ENCODE measurements at regions not wholly inside any gene's neighbourhood (a gene's known extent, or its start where the extent isn't known, plus 50 kb on each side); places are given as distances from the start of the nearest gene placed in this dataset.
"Not testable (repeated sequence)": the region's sequence is repeated elsewhere in the genome, so short reads cannot be mapped to it uniquely, and the experiment has no call there.

DNA sequence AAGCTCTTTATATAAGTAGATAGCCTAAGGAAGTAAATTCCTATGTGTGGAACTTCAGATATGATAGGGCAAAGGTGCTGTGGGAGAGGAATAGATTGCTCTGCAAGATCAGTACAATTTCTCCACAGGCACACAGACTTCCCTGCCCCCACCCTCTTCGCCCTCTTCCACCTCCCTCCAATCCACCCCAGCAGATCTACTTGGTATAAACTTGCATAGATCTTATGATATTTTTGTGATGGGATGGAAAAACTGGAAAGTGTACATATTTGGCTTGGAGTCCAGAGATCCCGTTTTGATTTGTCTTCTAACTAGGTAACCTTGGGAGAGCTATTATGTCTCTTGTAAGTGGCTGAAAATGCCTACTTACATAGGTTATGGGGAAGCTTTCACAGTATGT is 586.3 kb upstream of the USP24 start:
- no peak for FAIRE-seq

DNA sequence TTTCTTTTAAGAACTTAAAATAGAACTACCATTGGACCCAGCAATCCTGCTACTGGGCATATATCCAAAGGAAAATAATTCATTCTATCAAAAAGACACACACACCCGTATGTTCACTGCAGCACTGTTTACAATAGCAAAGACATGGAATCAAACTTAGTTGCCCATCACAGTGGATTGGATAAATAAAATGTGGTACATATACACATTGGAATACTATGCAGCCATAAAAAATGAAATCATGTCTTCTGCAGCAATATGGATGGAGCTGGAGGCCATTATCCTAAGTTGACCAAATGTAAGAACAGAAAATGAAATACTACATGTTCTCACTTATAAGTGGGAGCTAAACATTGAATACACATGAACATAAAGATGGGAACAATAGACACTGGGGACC is 585.3 kb upstream of the USP24 start:
- FAIRE-seq = no peak

DNA sequence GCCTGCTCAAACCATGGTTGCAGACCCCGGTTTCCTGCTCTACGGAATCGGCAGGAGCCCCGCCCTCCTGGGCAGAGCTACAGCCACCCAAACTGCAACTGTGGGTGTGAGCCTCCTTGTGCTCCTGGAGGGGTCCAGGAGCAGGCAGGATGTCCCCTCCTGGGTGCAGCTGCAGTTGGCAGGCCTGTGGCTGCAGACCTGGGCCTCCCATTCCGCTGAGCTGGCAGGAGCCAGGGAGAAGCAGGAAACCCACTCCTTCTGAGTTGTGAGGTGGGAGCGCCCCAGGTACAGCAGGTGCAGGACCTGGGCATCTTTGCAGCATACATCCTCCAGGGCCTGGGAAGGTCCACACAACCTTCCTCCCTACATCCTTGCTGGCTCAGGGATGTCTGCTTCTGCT is 578.7 kb upstream of the USP24 start:
- FAIRE-seq = no peak

DNA sequence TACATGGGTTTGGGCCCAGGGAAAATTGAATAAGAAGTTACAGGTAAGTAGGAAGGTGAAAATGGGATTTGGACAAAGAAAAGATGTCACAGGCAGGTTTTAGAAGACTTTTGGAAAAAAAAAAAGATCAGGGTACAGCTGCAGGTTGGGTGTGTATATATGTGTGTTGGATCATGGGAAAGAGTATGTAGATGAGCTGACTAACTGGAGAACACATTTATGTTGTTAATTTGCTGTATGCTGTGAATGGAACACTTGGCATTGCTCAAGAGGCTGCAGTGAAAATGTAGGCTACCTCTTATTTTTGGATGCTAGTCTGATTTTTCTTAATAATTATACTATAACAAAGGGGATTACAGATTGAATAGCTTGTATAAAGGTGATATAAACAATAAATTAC is 577.7 kb upstream of the USP24 start:
- no peak for FAIRE-seq

DNA sequence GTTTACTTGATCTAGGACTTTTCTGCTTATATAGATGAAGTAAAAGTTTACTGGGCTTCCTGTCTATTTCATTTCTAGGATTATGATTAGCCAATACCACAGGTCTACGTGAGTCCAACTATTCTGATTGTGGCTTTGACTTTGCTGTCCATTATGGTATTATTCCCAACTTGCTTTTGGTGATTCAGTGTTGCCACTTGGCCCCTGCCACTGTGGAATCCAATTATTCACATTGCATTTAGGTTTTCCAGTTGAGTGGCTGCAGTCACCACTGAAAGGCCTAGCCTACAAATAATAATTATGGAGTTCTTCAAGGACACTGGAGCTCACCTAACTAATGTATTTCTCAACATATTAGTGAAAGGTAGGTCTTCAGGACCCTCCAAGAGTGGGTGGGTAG is 574.3 kb upstream of the USP24 start:
- FAIRE-seq = no peak

DNA sequence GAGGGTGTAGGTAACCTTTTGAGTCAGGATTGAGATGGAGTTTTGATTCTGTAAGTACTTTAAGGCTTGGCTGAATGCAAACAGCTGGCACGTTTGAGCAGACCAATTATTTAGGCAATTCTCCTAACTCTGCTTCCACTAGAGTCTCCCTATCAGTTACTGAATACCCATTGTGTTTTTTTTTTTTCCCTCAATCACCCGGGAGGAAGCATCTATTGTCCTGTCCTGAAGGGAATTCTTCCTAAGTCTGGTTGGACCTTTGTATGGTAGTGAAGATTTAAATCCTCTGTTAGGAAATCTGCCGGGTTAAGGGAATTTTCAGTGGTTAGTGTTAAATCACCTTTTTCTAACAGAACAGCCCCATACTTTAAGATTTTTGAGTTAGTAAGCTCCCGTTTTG is 571.2 kb upstream of the USP24 start:
- FAIRE-seq = no peak

DNA sequence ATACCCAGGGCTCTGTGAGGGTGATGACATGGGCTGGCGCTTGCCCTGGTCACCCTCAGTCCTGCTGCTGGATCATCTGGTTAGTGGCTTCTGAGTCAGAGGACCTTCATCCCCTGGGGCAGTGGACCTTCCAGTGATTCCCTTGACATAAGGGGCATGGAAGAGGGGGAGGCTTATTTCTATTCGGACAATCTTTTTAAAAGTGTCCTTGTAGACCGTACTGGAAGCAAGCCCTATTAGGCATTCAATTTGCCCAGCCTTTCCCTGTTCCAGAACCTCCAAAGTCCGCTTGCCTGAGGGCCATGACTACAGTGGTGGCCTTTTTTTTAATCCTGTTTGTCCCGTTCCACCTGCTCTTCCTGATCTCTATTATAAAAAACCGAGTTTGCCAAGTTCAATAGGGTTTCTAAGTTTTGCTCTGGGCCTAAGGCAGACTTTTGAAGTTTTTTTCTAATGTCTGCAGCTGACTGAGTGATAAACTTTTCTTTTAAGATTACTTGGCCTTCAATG is 569.8 kb upstream of the USP24 start:
- FAIRE-seq = not testable (repeated sequence)

DNA sequence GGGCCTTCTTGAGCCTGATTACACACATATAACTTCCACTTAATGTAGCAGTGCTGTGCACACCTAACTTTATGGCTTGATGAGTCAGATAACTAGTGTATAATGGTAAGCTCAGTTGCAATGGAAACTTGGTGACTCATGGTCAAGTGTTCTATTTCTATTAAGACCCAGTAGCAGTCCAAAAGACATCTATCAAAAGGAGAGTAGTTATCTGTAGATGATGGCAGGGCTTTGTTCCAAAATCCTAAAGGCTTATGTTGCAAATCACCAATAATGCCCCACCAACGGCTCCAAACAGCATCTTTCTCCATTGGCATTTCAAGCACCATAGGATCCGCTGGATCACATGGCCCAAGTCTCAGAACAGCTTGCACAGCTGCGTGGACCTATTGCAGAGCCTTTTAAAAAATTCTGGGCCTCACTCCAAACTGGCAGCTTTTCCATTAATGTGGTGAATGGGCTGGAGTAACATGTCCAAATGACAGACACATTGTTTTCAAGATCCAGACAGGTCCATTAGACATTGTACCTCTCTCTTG is 566.8 kb upstream of the USP24 start:
- no peak for FAIRE-seq

DNA sequence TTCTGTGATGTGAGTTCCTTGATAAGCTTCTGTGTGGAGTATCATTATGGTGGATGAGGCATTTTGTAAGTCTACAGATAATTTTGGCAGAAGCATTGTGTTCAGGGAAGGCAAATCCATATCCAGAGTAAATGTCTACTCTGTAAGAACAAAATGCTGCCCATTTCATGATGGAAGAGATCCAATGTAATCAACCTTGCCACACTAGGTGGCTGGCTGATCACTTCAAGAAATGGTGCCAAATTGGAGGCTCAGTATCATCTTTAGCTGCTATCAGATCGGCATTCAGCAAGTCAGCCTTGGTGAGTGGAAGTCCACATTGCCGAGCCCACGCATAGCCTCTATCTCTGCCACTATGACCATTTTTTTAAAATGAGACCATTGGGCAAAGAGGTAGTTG is 565.8 kb upstream of the USP24 start:
- FAIRE-seq = no peak

DNA sequence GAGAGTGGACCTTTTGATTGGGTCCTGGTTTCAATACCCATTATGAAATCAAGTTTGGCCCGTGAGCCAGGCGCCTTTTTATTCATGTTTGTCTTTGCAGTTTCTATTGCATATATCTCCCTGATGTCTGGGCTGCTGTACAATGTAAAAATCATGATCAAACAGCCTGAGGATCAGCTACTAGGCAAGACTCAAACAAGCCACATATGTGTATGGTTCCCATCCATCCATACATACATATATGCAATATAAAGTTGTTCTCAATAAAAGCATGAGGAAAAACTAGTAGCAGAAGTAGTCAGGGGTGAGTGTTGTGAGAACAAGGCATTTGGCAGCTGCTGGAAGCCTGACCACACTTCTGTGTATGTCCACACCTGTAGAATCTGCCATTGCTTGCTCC is 562.4 kb upstream of the USP24 start:
- no peak for FAIRE-seq

DNA sequence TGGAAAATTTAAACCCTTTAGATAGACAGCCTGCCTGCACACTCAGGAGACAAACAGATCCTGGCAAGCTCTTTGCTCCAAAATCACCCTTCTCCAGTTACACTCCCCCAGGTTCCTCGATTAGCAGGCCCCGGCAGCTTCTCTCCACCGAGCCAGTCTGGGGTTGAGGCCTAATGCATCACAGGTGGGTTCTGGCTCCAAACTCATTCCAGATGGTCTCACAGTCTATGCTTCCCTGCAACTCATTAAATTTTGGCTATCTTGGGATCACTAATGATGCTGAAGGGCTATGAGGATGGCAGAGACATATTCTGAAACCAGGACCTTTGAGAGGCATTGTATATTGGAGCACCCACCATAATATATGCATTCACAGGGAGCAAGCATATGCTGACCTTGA is 559.8 kb upstream of the USP24 start:
- FAIRE-seq = no peak

DNA sequence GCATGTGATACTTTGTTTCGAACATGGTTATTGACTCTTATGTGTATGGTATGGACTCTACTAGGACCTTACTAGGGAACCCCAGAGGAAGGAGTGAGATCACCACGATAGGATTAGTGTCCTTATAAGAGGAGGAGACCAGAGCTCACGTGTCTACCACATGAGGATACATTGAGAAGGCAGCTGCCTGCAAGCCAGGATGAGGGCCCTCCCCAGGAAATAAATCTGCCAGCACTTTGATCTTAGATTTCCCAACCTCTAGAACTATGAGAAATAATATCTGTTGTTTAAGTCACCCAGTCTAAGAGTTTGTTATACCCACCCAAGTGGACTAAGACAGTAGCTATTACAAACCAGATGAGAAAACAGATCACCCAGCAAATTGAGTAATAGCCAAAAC is 559.3 kb upstream of the USP24 start:
- no peak for FAIRE-seq

DNA sequence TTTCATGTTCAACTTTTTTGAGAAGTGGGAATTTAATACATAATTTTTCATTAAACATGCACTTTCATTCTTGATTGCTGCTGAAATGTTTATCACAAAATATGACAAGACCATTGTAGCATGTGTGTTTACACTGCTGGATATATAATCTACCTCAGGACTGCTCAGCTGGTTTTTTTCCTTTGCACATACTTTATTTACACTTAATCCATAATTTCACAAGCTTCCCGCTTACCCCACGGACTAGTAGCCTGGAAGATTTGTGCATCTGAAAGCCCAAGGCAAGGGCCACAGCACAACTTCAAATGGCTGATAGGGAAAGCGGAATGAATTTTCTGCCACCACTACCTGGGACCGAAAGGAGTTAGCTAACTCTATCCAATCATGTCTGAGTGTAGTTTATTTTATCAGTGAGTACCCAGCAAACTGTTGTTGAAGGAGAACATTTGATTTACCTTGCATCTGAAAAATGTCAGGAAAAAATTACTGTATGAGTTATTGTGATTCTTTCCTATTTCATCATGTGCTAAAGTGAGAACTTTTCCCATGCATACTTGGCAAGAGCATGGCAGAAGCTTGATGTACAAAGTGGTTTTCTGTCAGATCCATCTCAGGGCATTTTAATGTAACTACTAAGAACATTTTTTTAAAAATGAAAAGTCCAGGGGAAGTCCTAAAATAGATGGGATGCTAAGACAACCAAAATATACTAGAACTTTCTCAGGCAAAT is 558.2 kb upstream of the USP24 start:
- FAIRE-seq = no peak

DNA sequence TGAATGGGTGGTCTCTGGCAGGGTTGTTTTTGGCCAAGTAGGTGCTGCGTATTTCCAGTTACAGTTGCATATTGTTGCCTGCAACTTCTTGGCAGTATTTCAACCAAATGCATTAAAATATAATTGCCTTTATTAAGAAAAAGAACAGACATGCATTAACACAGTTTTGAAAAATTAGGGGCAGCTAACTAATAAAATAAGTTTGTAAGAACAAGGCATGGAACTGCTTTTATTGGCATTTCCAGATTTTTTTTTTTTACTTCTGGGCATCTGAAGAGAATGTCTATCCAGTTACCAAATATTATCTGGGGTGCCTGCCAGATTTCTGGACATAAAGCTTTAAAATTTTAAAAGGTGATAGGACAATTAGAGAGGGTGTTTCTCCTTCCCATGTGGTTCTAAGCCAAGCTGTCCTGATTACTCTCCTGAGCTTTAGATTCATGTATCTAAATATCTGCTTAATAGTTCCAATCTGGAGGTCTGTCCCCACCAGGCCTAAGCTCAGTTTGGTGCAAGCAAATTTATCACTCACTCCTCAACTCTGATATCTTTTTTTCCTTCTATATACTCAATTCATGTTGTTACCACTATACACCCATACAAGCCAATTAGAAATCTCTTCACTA is 553.3 kb upstream of the USP24 start:
- FAIRE-seq = no peak

DNA sequence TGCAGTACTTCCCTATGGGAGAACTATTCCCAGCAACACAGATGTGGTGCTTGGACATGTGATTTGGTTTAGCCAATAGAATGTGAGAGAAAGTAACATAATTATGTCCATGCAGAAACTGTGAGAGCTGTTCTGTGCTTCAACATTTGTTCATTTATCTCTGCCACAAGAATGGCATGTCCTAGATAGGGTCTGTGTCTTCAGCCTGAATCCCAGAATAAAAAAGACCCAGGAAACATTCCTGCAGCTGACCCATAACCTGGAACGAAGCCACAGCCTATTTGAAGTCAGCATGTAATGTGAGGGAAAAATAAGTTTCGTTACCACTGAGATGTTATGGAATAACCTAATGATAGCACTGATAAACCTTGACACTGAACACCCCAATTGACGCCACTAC is 552.0 kb upstream of the USP24 start:
- no peak for FAIRE-seq

DNA sequence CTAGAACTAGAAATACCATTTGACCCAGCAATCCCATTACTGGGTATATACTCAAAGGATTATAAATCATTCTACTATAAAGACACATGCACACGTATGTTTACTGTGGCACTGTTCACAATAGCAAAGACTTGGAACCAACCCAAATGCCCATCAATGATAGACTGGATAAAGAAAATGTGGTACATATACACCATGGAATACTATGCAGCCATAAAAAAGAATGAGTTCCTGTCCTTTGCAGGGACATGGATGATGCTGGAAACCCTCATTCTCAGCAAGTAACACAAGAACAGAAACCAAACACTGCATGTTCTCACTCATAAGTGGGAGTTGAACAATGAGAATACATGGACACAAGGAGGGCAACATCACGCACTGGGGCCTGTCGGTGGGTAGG is 550.3 kb upstream of the USP24 start:
- FAIRE-seq = not testable (repeated sequence)

DNA sequence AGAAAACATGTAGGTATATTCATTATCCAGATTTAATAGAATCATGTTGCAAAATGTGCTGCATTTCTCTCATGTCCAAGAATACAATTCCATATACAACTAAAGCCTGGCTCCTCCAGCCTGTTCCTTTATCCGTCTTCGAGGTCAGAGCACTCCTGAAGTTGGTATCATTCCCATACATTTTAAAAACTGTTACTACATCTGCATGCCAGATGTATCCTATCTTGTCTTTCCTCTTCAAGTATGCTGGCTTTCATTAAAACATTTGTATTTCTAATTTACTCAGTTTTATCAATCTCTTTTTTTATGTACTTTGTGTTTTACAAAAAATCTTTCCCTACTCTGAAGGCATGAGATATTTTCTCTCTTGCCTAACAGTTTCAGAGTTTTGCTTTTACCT is 536.6 kb upstream of the USP24 start:
- no peak for FAIRE-seq

DNA sequence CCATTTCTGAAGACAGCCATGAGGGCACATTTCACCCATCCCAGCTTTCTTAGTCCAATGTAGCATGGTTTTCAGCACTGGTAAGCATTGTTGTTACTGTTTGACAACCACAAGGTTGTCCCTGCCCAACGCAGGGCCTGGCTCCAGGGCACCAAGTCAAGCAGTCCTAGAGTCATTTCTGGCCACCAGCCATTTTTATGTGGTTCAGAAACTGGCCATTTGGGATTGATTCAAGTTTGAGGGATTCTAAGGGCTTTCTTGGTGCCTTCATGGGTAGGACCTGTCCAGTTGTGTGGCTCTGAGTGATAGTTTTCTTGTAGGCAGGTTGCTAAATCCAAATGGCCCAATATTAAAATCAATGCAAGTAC is 535.4 kb upstream of the USP24 start:
- no peak for FAIRE-seq

DNA sequence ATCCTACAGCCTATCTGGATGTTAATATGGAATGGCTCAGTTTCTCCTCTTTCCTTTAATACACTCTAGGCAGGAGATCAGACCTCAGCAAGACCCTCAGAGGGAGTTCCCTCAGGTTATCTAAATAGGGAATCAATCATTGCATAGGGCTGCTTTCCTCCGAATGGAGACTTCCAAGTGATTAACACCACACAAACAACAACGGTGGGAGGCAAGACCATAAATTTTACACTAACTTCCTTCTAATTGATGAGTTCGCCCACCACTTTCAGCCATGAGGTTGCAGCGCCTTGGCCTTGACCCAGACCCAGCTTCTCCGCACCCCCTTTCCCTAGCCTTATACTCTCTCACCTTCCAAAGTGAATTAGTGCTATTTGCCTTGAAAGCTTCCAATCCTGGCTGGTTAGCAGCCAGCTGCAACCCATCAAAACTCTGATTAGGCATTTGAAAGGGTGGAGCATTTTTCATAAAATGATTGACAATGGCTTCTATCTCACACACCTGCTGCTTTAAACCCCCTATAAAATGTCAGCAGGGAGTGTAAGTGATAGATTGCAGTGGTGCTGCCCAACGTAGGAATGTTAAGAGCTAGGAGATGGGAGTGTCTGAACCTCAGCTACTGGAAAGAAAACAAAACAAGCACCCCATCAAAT is 534.9 kb upstream of the USP24 start:
- FAIRE-seq = no peak

DNA sequence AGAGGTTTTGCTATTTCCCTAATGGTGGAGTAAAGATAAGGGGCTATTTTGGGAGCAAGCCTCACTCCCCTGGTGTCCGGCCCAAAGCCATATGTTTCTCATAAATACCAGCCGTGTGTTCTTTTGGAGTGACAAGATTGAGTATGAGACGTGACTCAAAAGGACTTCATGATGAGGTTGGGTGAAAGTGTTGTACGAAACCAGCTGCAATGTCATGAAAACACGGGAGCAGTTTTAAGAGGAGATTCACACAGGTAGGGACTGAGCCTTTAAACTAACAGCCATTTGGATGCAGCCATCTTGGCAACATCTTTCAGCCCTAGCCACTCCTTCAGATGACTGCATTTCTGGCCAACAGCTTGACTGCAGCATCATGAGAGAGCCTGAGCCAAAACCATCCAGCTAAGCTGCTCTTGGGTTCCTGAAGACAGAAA is 532.3 kb upstream of the USP24 start:
- FAIRE-seq = no peak

DNA sequence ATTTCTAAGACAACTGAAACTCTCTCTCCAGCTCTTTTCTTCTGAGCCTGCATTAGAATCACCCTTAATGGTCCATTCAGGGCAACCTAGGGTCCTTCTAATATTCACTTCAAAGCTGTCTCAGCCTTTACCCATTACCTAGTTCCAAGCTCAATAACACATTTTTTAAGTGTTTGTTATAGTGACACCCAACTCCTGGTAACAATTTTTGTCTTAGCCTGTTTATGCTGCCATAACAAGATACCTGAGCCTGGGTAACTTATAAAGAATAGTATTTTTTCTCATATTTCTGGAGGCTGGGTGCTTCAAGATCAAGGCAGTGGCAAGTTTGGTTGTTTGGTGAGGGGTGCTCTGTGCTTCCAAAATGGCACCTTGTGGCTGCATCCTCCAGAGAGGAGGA is 531.5 kb upstream of the USP24 start:
- no peak for FAIRE-seq

DNA sequence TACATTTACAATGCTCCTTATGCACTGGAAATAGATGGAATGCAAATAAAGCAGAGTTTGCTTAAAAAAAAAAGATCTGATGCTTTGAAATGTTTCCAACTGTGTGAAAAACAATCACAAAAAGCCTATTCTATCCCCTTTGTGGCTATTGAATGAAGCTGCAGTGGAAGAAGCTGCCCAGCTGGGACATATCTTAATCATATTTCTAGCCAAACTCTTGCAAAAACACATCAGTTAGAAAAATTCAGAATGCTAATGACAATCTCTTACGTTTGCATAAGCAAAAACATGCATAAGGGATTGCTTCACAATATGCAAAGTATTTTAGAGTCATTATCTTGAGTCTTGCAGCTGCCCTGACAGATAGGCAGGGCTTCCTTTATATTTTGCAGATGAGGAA is 526.4 kb upstream of the USP24 start:
- no peak for FAIRE-seq

DNA sequence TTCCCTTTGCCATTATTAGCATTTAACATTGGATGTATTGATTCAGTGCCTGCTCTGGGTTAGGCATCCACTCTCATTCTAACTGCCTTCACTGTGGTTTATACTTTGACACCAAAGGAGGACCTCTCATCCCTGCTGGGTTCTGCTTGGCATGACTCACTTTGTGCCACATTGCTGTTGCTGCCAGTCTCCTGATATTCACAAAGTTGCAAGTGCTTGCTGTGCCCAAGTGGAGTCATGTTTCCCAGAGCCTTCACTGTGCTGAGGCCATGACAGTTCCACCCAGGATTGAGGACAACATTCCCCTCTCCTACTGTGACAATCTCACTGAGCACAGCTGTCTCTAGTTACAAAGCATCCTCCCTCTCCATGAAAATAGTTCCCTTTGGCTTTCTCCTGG is 519.9 kb upstream of the USP24 start:
- FAIRE-seq = no peak

DNA sequence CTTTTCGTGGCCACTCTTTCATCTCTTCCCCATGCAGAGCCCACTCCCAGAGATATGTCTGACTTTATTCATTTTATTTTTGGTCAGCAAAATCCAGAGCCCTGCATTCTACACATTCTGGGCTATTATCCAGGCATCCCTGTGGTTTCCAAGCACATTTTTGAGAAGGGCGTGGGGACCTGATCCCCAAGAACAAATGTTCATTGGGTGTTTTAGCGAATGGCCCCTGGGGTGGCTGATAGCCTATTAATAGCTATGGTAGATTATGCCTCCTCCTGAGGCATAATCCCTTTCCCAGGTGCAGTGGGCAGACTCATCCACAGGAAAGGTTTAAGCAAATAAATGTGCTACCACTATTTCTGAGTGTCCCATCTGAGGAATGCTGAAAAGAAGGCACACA is 511.8 kb upstream of the USP24 start:
- FAIRE-seq = no peak
